ENCODE measurements at regions not wholly inside any gene's neighbourhood (a gene's known extent, or its start where the extent isn't known, plus 50 kb on each side); places are given as distances from the start of the nearest gene placed in this dataset.

DNA sequence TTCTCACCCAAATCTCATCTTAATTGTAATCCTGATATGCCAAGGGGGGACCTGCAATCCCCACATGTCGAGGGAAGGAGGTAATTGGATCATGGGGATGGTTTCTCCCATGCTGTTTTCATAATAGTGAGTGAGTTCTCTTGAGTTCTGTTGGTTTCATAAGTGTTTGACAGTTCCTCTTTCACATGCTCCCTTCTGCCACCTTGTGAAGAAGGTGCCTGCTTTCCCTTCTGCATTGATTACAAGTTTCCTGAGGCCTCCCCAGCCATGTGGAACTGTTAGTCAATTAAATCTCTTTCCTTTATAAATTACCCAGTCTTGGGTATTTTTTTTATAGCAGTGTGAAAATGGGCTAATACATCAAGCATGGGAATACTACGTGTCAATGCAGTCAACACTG lies 925.0 kb upstream of the MAN1A1 start (continued):
- TF ChIP-seq, protein P1, sequence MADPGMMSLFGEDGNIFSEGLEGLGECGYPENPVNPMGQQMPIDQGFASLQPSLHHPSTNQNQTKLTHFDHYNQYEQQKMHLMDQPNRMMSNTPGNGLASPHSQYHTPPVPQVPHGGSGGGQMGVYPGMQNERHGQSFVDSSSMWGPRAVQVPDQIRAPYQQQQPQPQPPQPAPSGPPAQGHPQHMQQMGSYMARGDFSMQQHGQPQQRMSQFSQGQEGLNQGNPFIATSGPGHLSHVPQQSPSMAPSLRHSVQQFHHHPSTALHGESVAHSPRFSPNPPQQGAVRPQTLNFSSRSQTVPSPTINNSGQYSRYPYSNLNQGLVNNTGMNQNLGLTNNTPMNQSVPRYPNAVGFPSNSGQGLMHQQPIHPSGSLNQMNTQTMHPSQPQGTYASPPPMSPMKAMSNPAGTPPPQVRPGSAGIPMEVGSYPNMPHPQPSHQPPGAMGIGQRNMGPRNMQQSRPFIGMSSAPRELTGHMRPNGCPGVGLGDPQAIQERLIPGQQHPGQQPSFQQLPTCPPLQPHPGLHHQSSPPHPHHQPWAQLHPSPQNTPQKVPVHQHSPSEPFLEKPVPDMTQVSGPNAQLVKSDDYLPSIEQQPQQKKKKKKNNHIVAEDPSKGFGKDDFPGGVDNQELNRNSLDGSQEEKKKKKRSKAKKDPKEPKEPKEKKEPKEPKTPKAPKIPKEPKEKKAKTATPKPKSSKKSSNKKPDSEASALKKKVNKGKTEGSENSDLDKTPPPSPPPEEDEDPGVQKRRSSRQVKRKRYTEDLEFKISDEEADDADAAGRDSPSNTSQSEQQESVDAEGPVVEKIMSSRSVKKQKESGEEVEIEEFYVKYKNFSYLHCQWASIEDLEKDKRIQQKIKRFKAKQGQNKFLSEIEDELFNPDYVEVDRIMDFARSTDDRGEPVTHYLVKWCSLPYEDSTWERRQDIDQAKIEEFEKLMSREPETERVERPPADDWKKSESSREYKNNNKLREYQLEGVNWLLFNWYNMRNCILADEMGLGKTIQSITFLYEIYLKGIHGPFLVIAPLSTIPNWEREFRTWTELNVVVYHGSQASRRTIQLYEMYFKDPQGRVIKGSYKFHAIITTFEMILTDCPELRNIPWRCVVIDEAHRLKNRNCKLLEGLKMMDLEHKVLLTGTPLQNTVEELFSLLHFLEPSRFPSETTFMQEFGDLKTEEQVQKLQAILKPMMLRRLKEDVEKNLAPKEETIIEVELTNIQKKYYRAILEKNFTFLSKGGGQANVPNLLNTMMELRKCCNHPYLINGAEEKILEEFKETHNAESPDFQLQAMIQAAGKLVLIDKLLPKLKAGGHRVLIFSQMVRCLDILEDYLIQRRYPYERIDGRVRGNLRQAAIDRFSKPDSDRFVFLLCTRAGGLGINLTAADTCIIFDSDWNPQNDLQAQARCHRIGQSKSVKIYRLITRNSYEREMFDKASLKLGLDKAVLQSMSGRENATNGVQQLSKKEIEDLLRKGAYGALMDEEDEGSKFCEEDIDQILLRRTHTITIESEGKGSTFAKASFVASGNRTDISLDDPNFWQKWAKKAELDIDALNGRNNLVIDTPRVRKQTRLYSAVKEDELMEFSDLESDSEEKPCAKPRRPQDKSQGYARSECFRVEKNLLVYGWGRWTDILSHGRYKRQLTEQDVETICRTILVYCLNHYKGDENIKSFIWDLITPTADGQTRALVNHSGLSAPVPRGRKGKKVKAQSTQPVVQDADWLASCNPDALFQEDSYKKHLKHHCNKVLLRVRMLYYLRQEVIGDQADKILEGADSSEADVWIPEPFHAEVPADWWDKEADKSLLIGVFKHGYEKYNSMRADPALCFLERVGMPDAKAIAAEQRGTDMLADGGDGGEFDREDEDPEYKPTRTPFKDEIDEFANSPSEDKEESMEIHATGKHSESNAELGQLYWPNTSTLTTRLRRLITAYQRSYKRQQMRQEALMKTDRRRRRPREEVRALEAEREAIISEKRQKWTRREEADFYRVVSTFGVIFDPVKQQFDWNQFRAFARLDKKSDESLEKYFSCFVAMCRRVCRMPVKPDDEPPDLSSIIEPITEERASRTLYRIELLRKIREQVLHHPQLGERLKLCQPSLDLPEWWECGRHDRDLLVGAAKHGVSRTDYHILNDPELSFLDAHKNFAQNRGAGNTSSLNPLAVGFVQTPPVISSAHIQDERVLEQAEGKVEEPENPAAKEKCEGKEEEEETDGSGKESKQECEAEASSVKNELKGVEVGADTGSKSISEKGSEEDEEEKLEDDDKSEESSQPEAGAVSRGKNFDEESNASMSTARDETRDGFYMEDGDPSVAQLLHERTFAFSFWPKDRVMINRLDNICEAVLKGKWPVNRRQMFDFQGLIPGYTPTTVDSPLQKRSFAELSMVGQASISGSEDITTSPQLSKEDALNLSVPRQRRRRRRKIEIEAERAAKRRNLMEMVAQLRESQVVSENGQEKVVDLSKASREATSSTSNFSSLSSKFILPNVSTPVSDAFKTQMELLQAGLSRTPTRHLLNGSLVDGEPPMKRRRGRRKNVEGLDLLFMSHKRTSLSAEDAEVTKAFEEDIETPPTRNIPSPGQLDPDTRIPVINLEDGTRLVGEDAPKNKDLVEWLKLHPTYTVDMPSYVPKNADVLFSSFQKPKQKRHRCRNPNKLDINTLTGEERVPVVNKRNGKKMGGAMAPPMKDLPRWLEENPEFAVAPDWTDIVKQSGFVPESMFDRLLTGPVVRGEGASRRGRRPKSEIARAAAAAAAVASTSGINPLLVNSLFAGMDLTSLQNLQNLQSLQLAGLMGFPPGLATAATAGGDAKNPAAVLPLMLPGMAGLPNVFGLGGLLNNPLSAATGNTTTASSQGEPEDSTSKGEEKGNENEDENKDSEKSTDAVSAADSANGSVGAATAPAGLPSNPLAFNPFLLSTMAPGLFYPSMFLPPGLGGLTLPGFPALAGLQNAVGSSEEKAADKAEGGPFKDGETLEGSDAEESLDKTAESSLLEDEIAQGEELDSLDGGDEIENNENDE (IDR thresholded peaks at IDR 0.05; ENCODE audit: insufficient replicate concordance, low read length): no peak
- TF ChIP-seq, protein P2, sequence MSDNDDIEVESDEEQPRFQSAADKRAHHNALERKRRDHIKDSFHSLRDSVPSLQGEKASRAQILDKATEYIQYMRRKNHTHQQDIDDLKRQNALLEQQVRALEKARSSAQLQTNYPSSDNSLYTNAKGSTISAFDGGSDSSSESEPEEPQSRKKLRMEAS (IDR thresholded peaks at IDR 0.05): no peak
- TF ChIP-seq POU5F1 (IDR thresholded peaks at IDR 0.05; ENCODE audit: low read depth, low read length) (no peak), JUN (IDR thresholded peaks at IDR 0.05; ENCODE audit: low read depth, low read length) (no peak), JUND (IDR thresholded peaks at IDR 0.05; ENCODE audit: low read length) (no peak), KDM1A (IDR thresholded peaks at IDR 0.05; ENCODE audit: borderline replicate concordance, low read length) (no peak), CBX5 (IDR thresholded peaks at IDR 0.05; ENCODE audit: low read depth, low read length) (no peak), SRF (IDR thresholded peaks at IDR 0.05; ENCODE audit: low read depth, low read length) (no peak)
- TF ChIP-seq, protein P3, sequence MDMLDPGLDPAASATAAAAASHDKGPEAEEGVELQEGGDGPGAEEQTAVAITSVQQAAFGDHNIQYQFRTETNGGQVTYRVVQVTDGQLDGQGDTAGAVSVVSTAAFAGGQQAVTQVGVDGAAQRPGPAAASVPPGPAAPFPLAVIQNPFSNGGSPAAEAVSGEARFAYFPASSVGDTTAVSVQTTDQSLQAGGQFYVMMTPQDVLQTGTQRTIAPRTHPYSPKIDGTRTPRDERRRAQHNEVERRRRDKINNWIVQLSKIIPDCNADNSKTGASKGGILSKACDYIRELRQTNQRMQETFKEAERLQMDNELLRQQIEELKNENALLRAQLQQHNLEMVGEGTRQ (IDR thresholded peaks at IDR 0.05; ENCODE audit: low read length): no peak
